H1 (cell line): ENCODE measurements at regions not wholly inside any gene's neighbourhood (a gene's known extent, or its start where the extent isn't known, plus 50 kb on each side); places are given as distances from the start of the nearest gene placed in this dataset.

Experiments
- CTCF ChIA-PET: fragments of 300-600 bp; sonication (Branson Sonifier 250); formaldehyde crosslinking; loops from one replicate; lab custom pipeline; 2021; ENCODE audit not compliant: partially characterized antibody; lab: Charles Lee
- POLR2A ChIA-PET: fragments of 300-600 bp; sonication (Branson Sonifier 250); formaldehyde crosslinking; loops from one replicate; lab custom pipeline; 2021; ENCODE audit warnings: inconsistent platforms; ENCODE audit not compliant: partially characterized antibody; lab: Charles Lee
- DNase-seq, 2 experiments: peaks; one replicate each; pipeline versions ENCODE4 v3.0.0 to v3.0.0-alpha.2; 2010 to 2022; ENCODE audit warnings: low spot score in 2 of 2, low read depth in 1 of 2, mixed read lengths in 1 of 2
- FAIRE-seq: peaks from 2 replicates; lab custom pipeline; 2011; peaks lifted over from hg19 to GRCh38; lab: Jason Lieb, UNC
- H2AFZ ChIP-seq: 2 replicates; pipeline ENCODE4 v1.8.1; 2012; ENCODE audit warnings: low read length, inconsistent platforms
- H2AK5ac ChIP-seq: 2 replicates; pipeline ENCODE4 v1.6.1; 2013; ENCODE audit warnings: low read depth, low read length
- H2BK120ac ChIP-seq: replicated peaks from 2 replicates; pipeline ENCODE3; 2013; ENCODE audit warnings: low read depth, low read length, inconsistent platforms
- H2BK12ac ChIP-seq: 2 replicates; pipeline ENCODE4 v1.6.1; 2013; ENCODE audit warnings: low read depth, low read length
- H2BK15ac ChIP-seq: 2 replicates; pipeline ENCODE4 v1.6.1; 2013; ENCODE audit warnings: low read length
- H2BK20ac ChIP-seq: 2 replicates; pipeline ENCODE4 v1.6.1; 2013; ENCODE audit warnings: low read length
- H2BK5ac ChIP-seq: 2 replicates; pipeline ENCODE4 v1.6.1; 2013; ENCODE audit warnings: low read depth, low read length
- H3K14ac ChIP-seq: 2 replicates; pipeline ENCODE4 v1.6.1; 2013; ENCODE audit warnings: inconsistent platforms; ENCODE audit not compliant: insufficient read length
- H3K18ac ChIP-seq: 2 replicates; pipeline ENCODE4 v1.6.1; 2013; ENCODE audit warnings: low read length; ENCODE audit errors: extremely low read depth
- H3K23ac ChIP-seq: 2 replicates; pipeline ENCODE4 v1.6.1; 2013; ENCODE audit warnings: inconsistent platforms; ENCODE audit not compliant: insufficient read length
- H3K23me2 ChIP-seq: 2 replicates; pipeline ENCODE4 v1.6.1; 2013; ENCODE audit warnings: low read depth, low read length
- H3K27ac ChIP-seq: 2 replicates; pipeline ENCODE4 v1.6.1; 2011; ENCODE audit warnings: low read depth, low read length, inconsistent platforms
- H3K27me3 ChIP-seq, 4 experiments: replicated peaks in 1 of 4; 1 replicate in 1 of 4; 2 replicates in 3 of 4; pipeline versions ENCODE4 v1.6.1 to v1.8.1; 2011 to 2013; ENCODE audit warnings: low read length in 3 of 4, mild to moderate bottlenecking in 3 of 4, inconsistent platforms in 2 of 4, mixed read lengths in 2 of 4, moderate library complexity in 1 of 4; ENCODE audit not compliant: control insufficient read depth in 3 of 4, insufficient read depth in 3 of 4; ENCODE audit errors: extremely low read depth in 1 of 4
- H3K36me3 ChIP-seq, 4 experiments: 2 replicates each; pipeline versions ENCODE4 v1.6.1 to v1.8.1; 2011 to 2013; ENCODE audit warnings: mild to moderate bottlenecking in 4 of 4, low read length in 3 of 4, moderate library complexity in 2 of 4, control low read depth in 1 of 4, inconsistent platforms in 1 of 4; ENCODE audit not compliant: insufficient read depth in 4 of 4, control insufficient read depth in 2 of 4
- H3K4ac ChIP-seq: replicated peaks from 2 replicates; pipeline ENCODE3; 2013; ENCODE audit warnings: low read length, low read depth, mixed read lengths, inconsistent platforms; ENCODE audit not compliant: insufficient read length
- H3K4me1 ChIP-seq, 4 experiments: replicated peaks in 1 of 4; 1 replicate in 1 of 4; 2 replicates in 3 of 4; pipeline versions ENCODE4 v1.6.1 to v1.8.1; 2011 to 2013; ENCODE audit warnings: low read length in 3 of 4, inconsistent platforms in 2 of 4, mixed read lengths in 1 of 4; ENCODE audit not compliant: insufficient read depth in 4 of 4, control insufficient read depth in 3 of 4
- H3K4me2 ChIP-seq, 2 experiments: 2 replicates each; pipeline versions ENCODE4 v1.6.1 to v1.8.1; 2011 to 2013; ENCODE audit warnings: low read depth in 2 of 2, low read length in 2 of 2, control low read depth in 1 of 2, inconsistent platforms in 1 of 2, mild to moderate bottlenecking in 1 of 2; ENCODE audit not compliant: insufficient read depth in 1 of 2
- H3K4me3 ChIP-seq, 4 experiments: fragments of 200-600, 300-600 bp in 1 of 4; sonication (generic), shearing (Covaris generic), sonication (Bioruptor Twin) in 1 of 4; 2 replicates each; pipeline versions ENCODE4 v1.5.1 to v1.8.1; 2011 to 2016; ENCODE audit warnings: low read length in 4 of 4, low read depth in 3 of 4, control low read depth in 2 of 4, inconsistent platforms in 2 of 4, mild to moderate bottlenecking in 2 of 4, mixed read lengths in 1 of 4, moderate library complexity in 1 of 4; ENCODE audit not compliant: insufficient read depth in 2 of 4; ENCODE audit errors: extremely low read depth in 1 of 4
- H3K56ac ChIP-seq: replicated peaks from 2 replicates; pipeline ENCODE3; 2013; ENCODE audit warnings: low read depth, mild to moderate bottlenecking, mixed read lengths, low read length, inconsistent platforms; ENCODE audit not compliant: insufficient read length
- H3K79me1 ChIP-seq: 2 replicates; pipeline ENCODE4 v1.6.1; 2013; ENCODE audit warnings: low read depth, low read length, control low read depth
- H3K79me2 ChIP-seq, 2 experiments: 2 replicates each; pipeline versions ENCODE4 v1.6.1 to v1.8.1; 2012 to 2013; ENCODE audit warnings: low read length in 2 of 2, mild to moderate bottlenecking in 2 of 2, inconsistent platforms in 1 of 2; ENCODE audit not compliant: insufficient read depth in 2 of 2, control insufficient read depth in 1 of 2
- H3K9ac ChIP-seq, 4 experiments: replicated peaks in 1 of 4; 1 replicate in 1 of 4; 2 replicates in 3 of 4; pipeline versions ENCODE4 v1.6.1 to v1.8.1; 2011 to 2013; ENCODE audit warnings: low read depth in 3 of 4, low read length in 3 of 4, control low read depth in 2 of 4, mild to moderate bottlenecking in 2 of 4, moderate library complexity in 2 of 4, inconsistent platforms in 1 of 4; ENCODE audit errors: extremely low read depth in 1 of 4
- H3K9me3 ChIP-seq, 2 experiments: 2 replicates each; pipeline versions ENCODE4 v1.6.1 to v1.8.1; 2012 to 2013; ENCODE audit warnings: mild to moderate bottlenecking in 2 of 2, moderate library complexity in 2 of 2, control low read depth in 1 of 2, inconsistent platforms in 1 of 2, low read depth in 1 of 2, low read length in 1 of 2, mixed read lengths in 1 of 2; ENCODE audit not compliant: insufficient read depth in 2 of 2
- H4K20me1 ChIP-seq, 2 experiments: replicated peaks in 1 of 2; 2 replicates each; pipeline versions ENCODE3 to v1.8.1; 2011 to 2013; ENCODE audit warnings: inconsistent platforms in 2 of 2, low read length in 2 of 2, mild to moderate bottlenecking in 1 of 2; ENCODE audit not compliant: insufficient read depth in 2 of 2, control insufficient read depth in 1 of 2
- H4K5ac ChIP-seq: 2 replicates; pipeline ENCODE4 v1.6.1; 2013; ENCODE audit warnings: low read length, low read depth, mixed read lengths, inconsistent platforms; ENCODE audit not compliant: insufficient read length
- H4K8ac ChIP-seq: 2 replicates; pipeline ENCODE4 v1.8.0; 2013; ENCODE audit warnings: mild to moderate bottlenecking, moderate library complexity, low read length, inconsistent platforms; ENCODE audit not compliant: insufficient read depth; ENCODE audit errors: extremely low read depth
- H4K91ac ChIP-seq: replicated peaks from 2 replicates; pipeline ENCODE3; 2013; ENCODE audit warnings: low read length, mixed read lengths, inconsistent platforms; ENCODE audit not compliant: insufficient read length
- SIN3A ChIP-seq, 2 experiments: IDR thresholded peaks in 1 of 2; conservative IDR thresholded peaks in 1 of 2; 2 replicates each; pipeline ENCODE4 v1.6.1; 2011 to 2012; ENCODE audit warnings: low read length in 2 of 2, improper control_type of control experiment in 1 of 2, low read depth in 1 of 2, mild to moderate bottlenecking in 1 of 2
- WGBS, 2 experiments: shearing (Covaris generic) in 1 of 2; methylation state at CpG; one replicate each; pipeline versions ENCODE4 v1.1.6 to v1.1.7; 2013 to 2015; ENCODE audit warnings: low lambda C conversion rate in 2 of 2, mixed read lengths in 2 of 2, inconsistent platforms in 1 of 2, low coverage in 1 of 2, missing lambda C conversion rate in 1 of 2; ENCODE audit not compliant: insufficient replicate concordance in 2 of 2, insufficient coverage in 1 of 2, insufficient read length in 1 of 2; ENCODE audit errors: extremely low coverage in 1 of 2, missing lambda C conversion rate in 1 of 2; 5-methylcytosine and 5-hydroxymethylcytosine counted together
- TF ChIP-seq, protein P1 (sequence below): IDR thresholded peaks from 2 replicates; pipeline ENCODE4 v1.6.1; 2012; ENCODE audit warnings: low read length, inconsistent platforms

DNA sequence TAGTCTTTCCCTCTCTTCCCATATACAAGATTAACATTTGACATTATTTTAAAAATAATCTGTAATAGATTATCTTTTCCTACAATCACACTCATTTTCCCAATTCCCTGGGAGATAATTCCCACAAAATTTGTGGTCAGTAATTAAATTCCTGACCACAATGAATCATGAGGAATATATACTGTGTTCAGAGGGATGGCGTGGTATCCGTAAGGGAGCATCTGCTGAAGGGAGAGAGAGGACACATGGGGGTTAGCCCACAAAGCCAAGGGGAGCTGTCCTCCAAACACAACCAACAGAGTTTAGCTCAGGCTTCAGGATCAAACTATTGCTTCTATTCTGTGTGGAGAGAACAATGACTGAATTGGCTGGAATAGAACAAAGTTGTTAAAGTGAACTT, 57.1 kb upstream of the PPP2R5A start:
- Histone ChIP-seq H3K4me1 (0 out of 7 replicates have a peak, but pooled peaks cover 0 to 4% (median 0%) of the 10 kb centered on the region in 4 experiments), H3K27ac (no peak overlapping the region), H2BK12ac (no peak overlapping the region), H3K36me3 (no peaks in the 10 kb centered on the region), H3K4me2 (no peak overlapping the region), H2BK20ac (no peak overlapping the region), H2BK120ac (no peak overlapping the region), H3K9me3 (no peaks in the 10 kb centered on the region), H4K91ac (no peak overlapping the region), H3K9ac (no peak overlapping the region), H3K79me1 (no peaks in the 10 kb centered on the region), H3K4me3 (no peak overlapping the region), H4K20me1 (no peaks in the 10 kb centered on the region), H3K56ac (no peak overlapping the region), H3K14ac (no peak overlapping the region), H3K23ac (no peak overlapping the region), H3K79me2 (no peaks in the 10 kb centered on the region), H2BK15ac (no peak overlapping the region), H2BK5ac (no peak overlapping the region), H4K8ac (no peak overlapping the region), H3K18ac (no peak overlapping the region), H3K4ac (no peak overlapping the region), H2AFZ (no peak overlapping the region), H3K27me3 (no peaks in the 10 kb centered on the region), H2AK5ac (no peak overlapping the region), H3K23me2 (no peaks in the 10 kb centered on the region), H4K5ac (no peak overlapping the region)
- FAIRE-seq (no peak), DNase-seq (no peak)
- WGBS, 2 experiments: 100% methylated on average over 2 of the region's 2 CpGs; no CpG with 5 or more reads in 1 of the 2 experiments
- no peak for TF ChIP-seq SIN3A (conservative IDR thresholded peaks at IDR 0.05 in 1 of 2, IDR thresholded peaks at IDR 0.05 in 1 of 2; ENCODE audit: low read depth in 1 of 2, low read length in 2 of 2)
- TF ChIP-seq, protein P1, sequence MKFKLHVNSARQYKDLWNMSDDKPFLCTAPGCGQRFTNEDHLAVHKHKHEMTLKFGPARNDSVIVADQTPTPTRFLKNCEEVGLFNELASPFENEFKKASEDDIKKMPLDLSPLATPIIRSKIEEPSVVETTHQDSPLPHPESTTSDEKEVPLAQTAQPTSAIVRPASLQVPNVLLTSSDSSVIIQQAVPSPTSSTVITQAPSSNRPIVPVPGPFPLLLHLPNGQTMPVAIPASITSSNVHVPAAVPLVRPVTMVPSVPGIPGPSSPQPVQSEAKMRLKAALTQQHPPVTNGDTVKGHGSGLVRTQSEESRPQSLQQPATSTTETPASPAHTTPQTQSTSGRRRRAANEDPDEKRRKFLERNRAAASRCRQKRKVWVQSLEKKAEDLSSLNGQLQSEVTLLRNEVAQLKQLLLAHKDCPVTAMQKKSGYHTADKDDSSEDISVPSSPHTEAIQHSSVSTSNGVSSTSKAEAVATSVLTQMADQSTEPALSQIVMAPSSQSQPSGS: no peak
- ChIA-PET POLR2A (no interaction called here), CTCF (interaction anchor here (1.0 to 1.1 kb wide), 2 partner anchors 27 to 166 kb away, joined by 3 read pairs; no protein-coding TSS in a partner anchor)
